Upper lobe of left lung (tissue), 6 donors: ENCODE measurements at regions not wholly inside any gene's neighbourhood (a gene's known extent, or its start where the extent isn't known, plus 50 kb on each side); places are given as distances from the start of the nearest gene placed in this dataset.

Experiments used
- ATAC-seq, 2 donors: fragments of 200-7000 bp; cut with Tn5 transposase; one replicate each; pipeline ENCODE4 v1.9.1; 2022; ENCODE audit warnings: mild to moderate bottlenecking in 2 of 2, moderate library complexity in 2 of 2; ENCODE audit not compliant: low FRiP score in 2 of 2
- DNase-seq, 2 donors: peaks; one replicate each; pipeline ENCODE4 v3.0.0-alpha.2; 2019 to 2020
- H3K27ac ChIP-seq, 4 donors: fragments of 200-600 bp; sonication (generic); one replicate each; pipeline ENCODE4 v1.5.1; 2016 to 2019
- H3K27me3 ChIP-seq, 4 donors: fragments of 200-600 bp; sonication (generic); one replicate each; pipeline ENCODE4 v1.5.1; 2017 to 2019
- H3K36me3 ChIP-seq, 4 donors: fragments of 200-600 bp; sonication (generic); one replicate each; pipeline ENCODE4 v1.5.1; 2016 to 2019
- H3K4me1 ChIP-seq, 4 donors: fragments of 200-600 bp; sonication (generic); one replicate each; pipeline ENCODE4 v1.5.1; 2018 to 2019
- H3K4me3 ChIP-seq, 4 donors: fragments of 200-600 bp; sonication (generic); one replicate each; pipeline ENCODE4 v1.5.1; 2017 to 2019; ENCODE audit warnings: mild to moderate bottlenecking in 2 of 4, moderate library complexity in 1 of 4
- H3K9me3 ChIP-seq, 4 donors: fragments of 200-600 bp; sonication (generic); one replicate each; pipeline ENCODE4 v1.5.1; 2018 to 2019
- CTCF ChIP-seq, 6 experiments: fragments of 450-650 bp in 4 of 6; fragments of 200-600 bp in 2 of 6; sonication (generic) in 2 of 6; IDR thresholded peaks; one replicate each; pipeline ENCODE4 v1.5.1; 2016 to 2019; ENCODE audit warnings: antibody characterized with exemption in 6 of 6
- EP300 ChIP-seq, 4 donors: sonication (generic); formaldehyde crosslinking; IDR thresholded peaks; one replicate each; pipeline ENCODE4 v1.5.1; 2017; ENCODE audit warnings: antibody characterized with exemption in 4 of 4, control low read depth in 2 of 4
- POLR2A ChIP-seq, 4 donors: fragments of 450-650 bp; IDR thresholded peaks; one replicate each; pipeline ENCODE4 v1.5.1; 2016 to 2017; ENCODE audit warnings: antibody characterized with exemption in 4 of 4, mild to moderate bottlenecking in 2 of 4
- POLR2AphosphoS5 ChIP-seq, 2 donors: sonication (generic); formaldehyde crosslinking; IDR thresholded peaks; one replicate each; pipeline ENCODE4 v1.5.1; 2017; ENCODE audit warnings: antibody characterized with exemption in 2 of 2
- WGBS, 2 donors: methylation state at CpG; one replicate each; pipeline ENCODE4 v1.1.5; 2017 to 2018; 5-methylcytosine and 5-hydroxymethylcytosine counted together
- donor health status: DM: no; HTN: no; CAD: no; lungs with moderate emphysema.
- donor health status: DM: no; HTN: yes; CAD: no; lungs with severe emphysema.

GRCh38 chr14:97726676-97727075, 929.5 kb downstream of the VRK1 start:
- no peak overlapping the region for H3K27ac ChIP-seq
- peaks cover 0 to 2% (median 0%) of the 10 kb centered on the region in 4 donors for H3K9me3 ChIP-seq
- no peak for ATAC-seq
- no peak for DNase-seq
- peaks cover 0 to 5% (median 2%) of the 10 kb centered on the region in 4 donors for H3K4me1 ChIP-seq
- H3K27me3 ChIP-seq, result no peaks in the 10 kb centered on the region
- TF ChIP-seq CTCF (IDR thresholded peaks at IDR 0.05) (no peak), POLR2A (IDR thresholded peaks at IDR 0.05) (no peak), EP300 (IDR thresholded peaks at IDR 0.05) (no peak), POLR2AphosphoS5 (IDR thresholded peaks at IDR 0.05) (no peak)
- WGBS, 2 donors, result 70 to 84% methylated on average over 3 of the region's 3 CpGs
- no peaks in the 10 kb centered on the region for H3K36me3 ChIP-seq
- H3K4me3 ChIP-seq, result no peak overlapping the region

GRCh38 chr14:97730706-97731105, 933.5 kb downstream of the VRK1 start:
- WGBS, 2 donors, result 68 to 71% methylated on average over 4 of the region's 4 CpGs
- Histone ChIP-seq H3K9me3 (no peaks in the 10 kb centered on the region), H3K4me1 (no peaks in the 10 kb centered on the region), H3K27me3 (no peaks in the 10 kb centered on the region), H3K4me3 (no peak overlapping the region), H3K27ac (no peak overlapping the region), H3K36me3 (no peaks in the 10 kb centered on the region)
- TF ChIP-seq CTCF (IDR thresholded peaks at IDR 0.05), result no peak
- TF ChIP-seq POLR2A (IDR thresholded peaks at IDR 0.05), result no peak
- no peak for TF ChIP-seq POLR2AphosphoS5 (IDR thresholded peaks at IDR 0.05)
- no peak for TF ChIP-seq EP300 (IDR thresholded peaks at IDR 0.05)
- ATAC-seq, result no peak
- no peak for DNase-seq

DNA sequence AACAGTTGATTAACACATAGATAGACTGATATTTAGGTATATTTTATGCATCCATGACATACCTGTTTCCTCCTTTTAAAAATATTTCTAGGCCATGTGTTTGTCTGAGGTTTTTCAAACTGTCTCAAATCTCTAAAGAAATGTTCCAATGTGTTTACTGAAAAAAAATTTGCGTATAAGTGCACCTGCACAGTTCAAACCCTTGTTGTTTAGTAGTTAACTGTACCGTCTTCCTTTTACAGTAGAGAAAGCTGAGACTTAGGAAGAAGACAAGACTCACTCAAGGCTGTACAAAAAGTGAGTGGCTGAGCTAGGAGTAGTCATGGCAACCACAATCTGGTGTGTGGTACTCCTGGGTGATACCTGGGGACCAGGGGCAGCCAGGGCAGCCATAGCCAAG, 934.6 kb downstream of the VRK1 start:
- H3K27ac ChIP-seq, result no peak overlapping the region
- no peaks in the 10 kb centered on the region for H3K36me3 ChIP-seq
- TF ChIP-seq EP300 (IDR thresholded peaks at IDR 0.05), result no peak
- TF ChIP-seq CTCF (IDR thresholded peaks at IDR 0.05), result no peak
- TF ChIP-seq POLR2AphosphoS5 (IDR thresholded peaks at IDR 0.05), result no peak
- no peak for TF ChIP-seq POLR2A (IDR thresholded peaks at IDR 0.05)
- H3K4me1 ChIP-seq, result no peaks in the 10 kb centered on the region
- WGBS, 2 donors, result 90 to 98% methylated on average over 2 of the region's 2 CpGs
- no peaks in the 10 kb centered on the region for H3K27me3 ChIP-seq
- ATAC-seq, result no peak
- H3K9me3 ChIP-seq, result no peaks in the 10 kb centered on the region
- DNase-seq, result no peak
- no peak overlapping the region for H3K4me3 ChIP-seq

- no peak for ATAC-seq
Measured at GRCh38 chr14:97747316-97747715, 950.1 kb downstream of the VRK1 start.

More at GRCh38 chr14:97747316-97747715, 950.1 kb downstream of the VRK1 start:
- Histone ChIP-seq H3K4me3 (no peak overlapping the region), H3K27ac (no peak overlapping the region), H3K27me3 (no peaks in the 10 kb centered on the region), H3K36me3 (no peaks in the 10 kb centered on the region), H3K4me1 (no peaks in the 10 kb centered on the region), H3K9me3 (no peaks in the 10 kb centered on the region)
- TF ChIP-seq CTCF (IDR thresholded peaks at IDR 0.05) (no peak), POLR2A (IDR thresholded peaks at IDR 0.05) (no peak), POLR2AphosphoS5 (IDR thresholded peaks at IDR 0.05) (no peak)
- no peak for DNase-seq
- WGBS, 2 donors, result 39 to 52% methylated on average over 2 of the region's 2 CpGs
